ENCODE measurements at regions not wholly inside any gene's neighbourhood (a gene's known extent, or its start where the extent isn't known, plus 50 kb on each side); places are given as distances from the start of the nearest gene placed in this dataset.

DNA sequence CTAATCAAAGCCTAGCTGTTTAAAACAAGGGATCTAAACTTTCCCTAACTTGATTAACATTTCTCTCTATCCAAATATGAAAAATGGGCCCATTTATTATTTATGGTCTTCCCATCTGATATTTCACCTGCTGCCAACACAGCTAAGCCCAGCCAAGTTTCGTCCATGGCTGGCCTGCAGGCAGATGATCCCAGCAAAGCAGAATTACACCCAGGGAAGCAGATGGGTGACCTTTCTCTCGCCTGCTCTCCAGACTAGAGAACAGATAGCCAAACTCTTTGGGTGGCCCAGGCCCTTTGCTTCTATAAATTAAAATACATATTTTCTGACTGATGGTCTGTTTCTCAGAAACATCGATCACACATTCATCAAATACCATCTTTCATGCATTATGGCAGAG is 1038.8 kb downstream of the AGBL1 start:
- TF ChIP-seq POLR2AphosphoS5 (IDR thresholded peaks at IDR 0.05) (no peak), CTCF (IDR thresholded peaks at IDR 0.05) (no peak)
